Neutrophil (primary cell): ENCODE measurements at regions not wholly inside any gene's neighbourhood (a gene's known extent, or its start where the extent isn't known, plus 50 kb on each side); places are given as distances from the start of the nearest gene placed in this dataset.

ENCODE experiments used
- H3K27ac ChIP-seq: fragments of 200-600 bp; sonication (generic); 2 replicates; pipeline ENCODE4 v1.5.1; 2016; ENCODE audit warnings: mild to moderate bottlenecking, moderate library complexity
- H3K27me3 ChIP-seq: fragments of 200-600 bp; sonication (generic); 2 replicates; pipeline ENCODE4 v1.6.0; 2016; ENCODE audit warnings: mild to moderate bottlenecking
- H3K36me3 ChIP-seq: fragments of 200-600 bp; sonication (generic); 2 replicates; pipeline ENCODE4 v1.5.1; 2017
- H3K4me1 ChIP-seq, 2 experiments: fragments of 200-600 bp in 1 of 2; sonication (generic) in 1 of 2; 1 replicate in 1 of 2; 2 replicates in 1 of 2; pipeline versions ENCODE4 v1.5.1 to v1.6.1; 2013 to 2016; ENCODE audit warnings: low read depth in 1 of 2, low read length in 1 of 2, mild to moderate bottlenecking in 1 of 2, moderate library complexity in 1 of 2; ENCODE audit not compliant: control insufficient read depth in 1 of 2, insufficient read depth in 1 of 2
- H3K4me3 ChIP-seq, 2 experiments: fragments of 200-600 bp in 1 of 2; sonication (generic) in 1 of 2; 1 replicate in 1 of 2; 2 replicates in 1 of 2; pipeline ENCODE4 v1.5.1; 2013 to 2016; ENCODE audit warnings: low read depth in 1 of 2, low read length in 1 of 2, mild to moderate bottlenecking in 1 of 2, moderate library complexity in 1 of 2
- H3K9me3 ChIP-seq: fragments of 200-600 bp; sonication (generic); 2 replicates; pipeline ENCODE4 v1.5.1; 2016
- CTCF ChIP-seq: fragments of 200-600 bp; sonication (generic); IDR thresholded peaks from 2 replicates; pipeline ENCODE4 v1.5.1; 2016; ENCODE audit warnings: antibody characterized with exemption

GRCh38 chr9:78668148-78668832 is 371.4 kb downstream of the PSAT1 start:
- Histone ChIP-seq H3K4me3 (no peak overlapping the region), H3K36me3 (no peaks in the 10 kb centered on the region), H3K27ac (no peak overlapping the region), H3K9me3 (no peaks in the 10 kb centered on the region), H3K27me3 (no peaks in the 10 kb centered on the region), H3K4me1 (no peaks in the 10 kb centered on the region)
- no peak for TF ChIP-seq CTCF

GRCh38 chr9:78669591-78669990 is 372.7 kb downstream of the PSAT1 start:
- no peak for TF ChIP-seq CTCF
- Histone ChIP-seq H3K4me1 (no peaks in the 10 kb centered on the region), H3K27ac (no peak overlapping the region), H3K9me3 (no peaks in the 10 kb centered on the region), H3K36me3 (no peaks in the 10 kb centered on the region), H3K27me3 (no peaks in the 10 kb centered on the region), H3K4me3 (no peak overlapping the region)

- Histone ChIP-seq H3K27me3 (peaks cover 9% of the 10 kb centered on the region), H3K36me3 (no peaks in the 10 kb centered on the region), H3K9me3 (no peaks in the 10 kb centered on the region), H3K4me3 (no peak overlapping the region), H3K27ac (no peak overlapping the region), H3K4me1 (no peaks in the 10 kb centered on the region)
- no peak for TF ChIP-seq CTCF
Observed at GRCh38 chr9:78671785-78672184, 374.9 kb downstream of the PSAT1 start.

GRCh38 chr9:78674874-78675273 is 377.9 kb downstream of the PSAT1 start:
- no peak overlapping the region for H3K27ac ChIP-seq
- H3K4me3 ChIP-seq, result no peak overlapping the region
- peaks cover 9% of the 10 kb centered on the region for H3K27me3 ChIP-seq
- no peaks in the 10 kb centered on the region for H3K9me3 ChIP-seq
- H3K36me3 ChIP-seq, result no peaks in the 10 kb centered on the region
- no peaks in the 10 kb centered on the region for H3K4me1 ChIP-seq
- no peak for TF ChIP-seq CTCF

GRCh38 chr9:78676009-78676408 is 379.1 kb downstream of the PSAT1 start:
- no peak overlapping the region for H3K4me3 ChIP-seq
- TF ChIP-seq CTCF, result no peak
- H3K36me3 ChIP-seq, result no peaks in the 10 kb centered on the region
- H3K4me1 ChIP-seq, result no peaks in the 10 kb centered on the region
- H3K27ac ChIP-seq, result no peak overlapping the region
- H3K9me3 ChIP-seq, result no peaks in the 10 kb centered on the region
- peaks cover 9% of the 10 kb centered on the region for H3K27me3 ChIP-seq
